Lung (tissue), 11 donors: ENCODE measurements at regions not wholly inside any gene's neighbourhood (a gene's known extent, or its start where the extent isn't known, plus 50 kb on each side); places are given as distances from the start of the nearest gene placed in this dataset.

ENCODE experiments used
- ATAC-seq: fragments of 200-7000 bp; cut with Tn5 transposase; one replicate; pipeline ENCODE4 v1.9.1; 2020; ENCODE audit warnings: moderate number of reproducible peaks; ENCODE audit not compliant: insufficient read depth, low FRiP score
- DNase-seq, 3 donors: peaks; one replicate each; pipeline ENCODE4 v3.0.0-alpha.2; 2013 to 2017
- H3K27ac ChIP-seq, 2 donors: one replicate each; pipeline ENCODE4 v1.5.1; 2013; ENCODE audit warnings: mild to moderate bottlenecking in 2 of 2, moderate library complexity in 2 of 2, control low read depth in 1 of 2, inconsistent platforms in 1 of 2, low read depth in 1 of 2, low read length in 1 of 2
- H3K27me3 ChIP-seq, 3 donors: one replicate each; pipeline ENCODE4 v1.5.1; 2013; ENCODE audit warnings: low read length in 2 of 3; ENCODE audit not compliant: control insufficient read depth in 3 of 3, insufficient read depth in 3 of 3
- H3K36me3 ChIP-seq, 4 donors: one replicate each; pipeline ENCODE4 v1.5.1; 2013; ENCODE audit warnings: low read length in 4 of 4, mild to moderate bottlenecking in 1 of 4, moderate library complexity in 1 of 4; ENCODE audit not compliant: control insufficient read depth in 4 of 4, insufficient read depth in 4 of 4
- H3K4me1 ChIP-seq, 5 donors: one replicate each; pipeline ENCODE4 v1.5.1; 2013; ENCODE audit warnings: low read length in 5 of 5, mild to moderate bottlenecking in 2 of 5, moderate library complexity in 1 of 5; ENCODE audit not compliant: control insufficient read depth in 5 of 5, insufficient read depth in 5 of 5
- H3K4me3 ChIP-seq: one replicate; pipeline ENCODE4 v1.5.1; 2013; ENCODE audit warnings: mild to moderate bottlenecking, control low read depth, moderate library complexity
- H3K9ac ChIP-seq, 2 donors: one replicate each; pipeline ENCODE4 v1.5.1; 2013; ENCODE audit warnings: low read length in 2 of 2, control low read depth in 1 of 2; ENCODE audit not compliant: insufficient read depth in 1 of 2
- H3K9me3 ChIP-seq, 4 donors: one replicate each; pipeline ENCODE4 v1.5.1; 2013; ENCODE audit warnings: low read length in 3 of 4, mild to moderate bottlenecking in 1 of 4, moderate library complexity in 1 of 4; ENCODE audit not compliant: control insufficient read depth in 4 of 4, insufficient read depth in 3 of 4
- WGBS, 2 donors: extraction: QIAGEN DNeasy Blood & Tissue Kit; methylation state at CpG; one replicate each; pipeline ENCODE4 v1.1.7; 2013; 5-methylcytosine and 5-hydroxymethylcytosine counted together
- TF ChIP-seq, protein P1 (sequence below): IDR thresholded peaks from 2 replicates; pipeline ENCODE4 v1.5.1; 2012; ENCODE audit warnings: mild to moderate bottlenecking; ENCODE audit errors: control extremely low read depth, extremely low read depth
- donor health status: control.
- donor health status: control.
- donor health status: Bipolar disorder and iron deficiency.
- donor health status: healthy.
- donor health status: DM: yes; HTN: yes; CAD: no.

DNA sequence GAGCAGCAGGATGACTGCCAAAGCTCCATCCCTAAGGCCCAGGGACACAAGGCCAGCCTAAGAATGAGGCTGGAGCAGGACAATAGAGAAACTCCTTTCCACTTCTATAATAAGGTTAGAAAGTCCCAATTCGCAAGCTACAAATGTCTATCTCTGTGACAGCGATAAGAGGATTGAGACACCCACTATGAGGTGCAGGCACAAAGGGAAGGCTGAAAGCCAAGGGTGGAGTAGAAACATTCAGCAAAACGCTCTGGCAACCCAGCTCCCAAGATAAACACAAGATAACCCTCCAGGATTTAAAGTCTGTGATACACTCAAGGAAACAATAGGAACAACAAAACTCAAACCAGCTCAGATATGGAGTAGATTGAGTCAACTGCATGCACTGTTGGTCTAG lies 418.0 kb upstream of the UBE2E3 start:
- no peak for DNase-seq

DNA sequence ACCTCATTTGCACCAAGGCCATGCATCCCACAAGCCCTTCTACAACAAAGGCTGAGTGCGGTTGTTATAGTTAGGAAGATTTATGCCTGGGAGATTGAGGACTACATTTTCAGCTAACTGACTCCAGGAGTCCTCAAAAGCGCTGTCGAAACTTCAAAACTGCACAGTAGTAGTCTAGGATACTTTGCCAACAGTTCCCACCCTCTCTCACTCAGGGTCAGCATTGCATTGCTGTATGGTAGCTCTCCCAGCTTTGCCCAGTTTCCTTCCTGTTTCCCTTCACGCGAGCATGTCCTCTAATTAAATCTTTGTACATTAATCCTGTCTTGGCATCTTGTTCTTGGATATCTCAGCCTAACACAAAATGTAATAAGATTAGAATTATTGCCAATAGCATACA lies 420.6 kb upstream of the UBE2E3 start:
- TF ChIP-seq, protein P1, sequence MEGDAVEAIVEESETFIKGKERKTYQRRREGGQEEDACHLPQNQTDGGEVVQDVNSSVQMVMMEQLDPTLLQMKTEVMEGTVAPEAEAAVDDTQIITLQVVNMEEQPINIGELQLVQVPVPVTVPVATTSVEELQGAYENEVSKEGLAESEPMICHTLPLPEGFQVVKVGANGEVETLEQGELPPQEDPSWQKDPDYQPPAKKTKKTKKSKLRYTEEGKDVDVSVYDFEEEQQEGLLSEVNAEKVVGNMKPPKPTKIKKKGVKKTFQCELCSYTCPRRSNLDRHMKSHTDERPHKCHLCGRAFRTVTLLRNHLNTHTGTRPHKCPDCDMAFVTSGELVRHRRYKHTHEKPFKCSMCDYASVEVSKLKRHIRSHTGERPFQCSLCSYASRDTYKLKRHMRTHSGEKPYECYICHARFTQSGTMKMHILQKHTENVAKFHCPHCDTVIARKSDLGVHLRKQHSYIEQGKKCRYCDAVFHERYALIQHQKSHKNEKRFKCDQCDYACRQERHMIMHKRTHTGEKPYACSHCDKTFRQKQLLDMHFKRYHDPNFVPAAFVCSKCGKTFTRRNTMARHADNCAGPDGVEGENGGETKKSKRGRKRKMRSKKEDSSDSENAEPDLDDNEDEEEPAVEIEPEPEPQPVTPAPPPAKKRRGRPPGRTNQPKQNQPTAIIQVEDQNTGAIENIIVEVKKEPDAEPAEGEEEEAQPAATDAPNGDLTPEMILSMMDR, result no peak
- H3K4me1 ChIP-seq, result peaks cover 0 to 4% (median 0%) of the 10 kb centered on the region in 5 donors
- no peaks in the 10 kb centered on the region for H3K36me3 ChIP-seq
- no peaks in the 10 kb centered on the region for H3K27me3 ChIP-seq
- H3K27ac ChIP-seq, result no peak overlapping the region
- no peak overlapping the region for H3K9ac ChIP-seq
- no peak overlapping the region for H3K4me3 ChIP-seq
- no peak for ATAC-seq
- WGBS, 2 donors, result 18 to 28% methylated on average over 5 of the region's 5 CpGs
- H3K9me3 ChIP-seq, result peaks cover 0 to 6% (median 0%) of the 10 kb centered on the region in 4 donors
- peak in 2 of 3 donors; percentile 19 to 40 for DNase-seq

More for the DNA sequence above, 418.0 kb upstream of the UBE2E3 start:
- H3K27me3 ChIP-seq, result no peaks in the 10 kb centered on the region
- no peak overlapping the region for H3K9ac ChIP-seq
- no peaks in the 10 kb centered on the region for H3K36me3 ChIP-seq
- TF ChIP-seq, protein P1, result no peak
- 58 to 78% methylated on average over 3 of the region's 3 CpGs for WGBS, 2 donors
- H3K4me1 ChIP-seq, result peaks cover 0 to 4% (median 0%) of the 10 kb centered on the region in 5 donors
- no peak overlapping the region for H3K27ac ChIP-seq
- no peaks in the 10 kb centered on the region for H3K9me3 ChIP-seq
- ATAC-seq, result no peak
- H3K4me3 ChIP-seq, result no peak overlapping the region

DNA sequence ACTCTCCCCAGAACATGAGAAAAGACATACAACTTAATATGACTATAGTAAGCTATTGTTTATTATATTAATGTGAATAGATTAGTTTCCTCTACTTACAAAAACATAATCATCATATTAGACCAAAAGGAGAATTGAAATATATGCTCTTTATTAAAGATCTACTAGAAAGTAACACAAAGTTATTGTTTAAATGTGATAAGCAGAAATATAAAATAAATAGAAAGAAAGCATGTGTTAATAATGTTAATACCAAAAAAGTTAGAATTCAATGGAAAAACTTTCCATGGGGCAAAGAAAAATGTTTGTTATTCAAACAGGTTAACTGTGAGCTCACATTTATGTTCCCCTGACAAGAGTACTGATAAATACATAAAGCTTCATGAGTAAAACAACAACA lies 421.4 kb upstream of the UBE2E3 start:
- H3K27ac ChIP-seq, result no peak overlapping the region
- H3K4me1 ChIP-seq, result peaks cover 0 to 4% (median 0%) of the 10 kb centered on the region in 5 donors
- ATAC-seq (no peak), DNase-seq (no peak)
- TF ChIP-seq, protein P1, result no peak
- no peaks in the 10 kb centered on the region for H3K36me3 ChIP-seq
- H3K27me3 ChIP-seq, result no peaks in the 10 kb centered on the region
- H3K9ac ChIP-seq, result no peak overlapping the region
- H3K9me3 ChIP-seq, result peaks cover 0 to 6% (median 0%) of the 10 kb centered on the region in 4 donors
- H3K4me3 ChIP-seq, result no peak overlapping the region

DNA sequence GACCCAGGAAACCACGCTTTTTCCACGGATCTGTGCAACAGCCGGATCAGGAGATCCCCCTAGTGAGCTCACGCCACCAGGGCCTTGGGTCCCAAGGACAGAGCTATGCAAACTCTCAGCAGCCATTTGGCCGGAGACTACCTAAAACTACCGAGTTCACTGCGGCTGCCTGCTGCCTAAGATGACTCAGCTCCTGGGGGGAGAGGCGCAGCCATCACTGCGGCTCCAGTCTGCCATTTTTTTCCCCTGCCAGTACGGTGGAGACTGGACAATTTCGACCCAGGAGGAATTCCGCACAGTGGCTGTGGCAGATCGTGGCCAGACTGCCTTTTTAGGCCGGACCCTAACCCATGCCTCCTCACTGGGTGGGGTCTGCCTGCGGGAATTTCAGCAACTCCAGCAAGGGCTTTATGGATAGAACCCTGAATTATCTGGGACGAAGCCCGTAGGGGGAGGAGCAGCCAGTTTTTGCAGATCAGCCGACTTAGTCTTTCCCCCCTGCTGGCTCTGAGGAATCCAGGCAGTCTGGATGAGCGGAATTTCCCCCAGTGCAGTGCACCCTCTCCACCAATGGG lies 424.9 kb upstream of the UBE2E3 start:
- Histone ChIP-seq H3K9me3 (peaks cover 0 to 6% (median 0%) of the 10 kb centered on the region in 4 donors), H3K27ac (no peak overlapping the region), H3K36me3 (no peaks in the 10 kb centered on the region), H3K9ac (no peak overlapping the region), H3K4me3 (no peak overlapping the region), H3K27me3 (no peaks in the 10 kb centered on the region), H3K4me1 (no peaks in the 10 kb centered on the region)
- TF ChIP-seq, protein P1, result no peak
- ATAC-seq, result no peak
- DNase-seq, result no peak
- WGBS, 2 donors, result 96 to 97% methylated on average over 19 of the region's 19 CpGs
